H4 (cell line): ENCODE measurements at regions not wholly inside any gene's neighbourhood (a gene's known extent, or its start where the extent isn't known, plus 50 kb on each side); places are given as distances from the start of the nearest gene placed in this dataset.
"Not testable (repeated sequence)": the region's sequence is repeated elsewhere in the genome, so short reads cannot be mapped to it uniquely, and the experiment has no call there.

ENCODE experiments used
- DNase-seq: peaks from one replicate; pipeline ENCODE4 v3.0.0-alpha.2; 2015; ENCODE audit warnings: low spot score

GRCh38 chr6:156689656-156690055 lies 87.5 kb upstream of the ARID1B start:
- no peak for DNase-seq

GRCh38 chr6:156688620-156688971 lies 88.6 kb upstream of the ARID1B start:
- DNase-seq = no peak

GRCh38 chr6:156687789-156688619 lies 89.2 kb upstream of the ARID1B start:
- no peak for DNase-seq

- DNase-seq = peak; percentile 52
These were observed 90.0 kb upstream of the ARID1B start for GRCh38 chr6:156686995-156687788.

- DNase-seq = peak; percentile 7
These were observed 90.7 kb upstream of the ARID1B start for GRCh38 chr6:156686301-156686994.

- no peak for DNase-seq
These were observed 91.4 kb upstream of the ARID1B start for GRCh38 chr6:156685823-156686222.

- DNase-seq = no peak
These were observed 93.4 kb upstream of the ARID1B start for GRCh38 chr6:156683821-156684220.

GRCh38 chr6:156676721-156677120 lies 100.5 kb upstream of the ARID1B start:
- DNase-seq = no peak

- DNase-seq = no peak
These were observed 103.0 kb upstream of the ARID1B start for GRCh38 chr6:156674197-156674596.

- DNase-seq = not testable (repeated sequence)
These were observed 107.1 kb upstream of the ARID1B start for GRCh38 chr6:156670097-156670496.

GRCh38 chr6:156662025-156662445 lies 115.1 kb upstream of the ARID1B start:
- DNase-seq = no peak

GRCh38 chr6:156660389-156660788 lies 116.8 kb upstream of the ARID1B start:
- no peak for DNase-seq

- DNase-seq = no peak
These were observed 117.4 kb upstream of the ARID1B start for GRCh38 chr6:156659822-156660198.

- no peak for DNase-seq
These were observed 118.0 kb upstream of the ARID1B start for GRCh38 chr6:156658966-156659821.

GRCh38 chr6:156658186-156658965 lies 118.8 kb upstream of the ARID1B start:
- DNase-seq = peak; percentile 79

GRCh38 chr6:156657296-156657695 lies 119.9 kb upstream of the ARID1B start:
- DNase-seq = no peak

GRCh38 chr6:156654919-156655918 lies 122.0 kb upstream of the ARID1B start:
- no peak for DNase-seq

GRCh38 chr6:156652231-156652750 lies 124.9 kb upstream of the ARID1B start:
- no peak for DNase-seq

GRCh38 chr6:156651486-156651885 lies 125.7 kb upstream of the ARID1B start:
- no peak for DNase-seq
